ENCODE measurements at regions not wholly inside any gene's neighbourhood (a gene's known extent, or its start where the extent isn't known, plus 50 kb on each side); places are given as distances from the start of the nearest gene placed in this dataset.
"Not testable (repeated sequence)": the region's sequence is repeated elsewhere in the genome, so short reads cannot be mapped to it uniquely, and the experiment has no call there.

- DNase-seq (ENCODE audit: low spot score): no peak
- no peak overlapping the region for H3K27ac ChIP-seq
- H3K36me3 ChIP-seq: no peaks in the 10 kb centered on the region
Observed at GRCh38 chr15:62666046-62666445, 376.5 kb upstream of the TPM1 start.

GRCh38 chr15:62672268-62672667 is 370.3 kb upstream of the TPM1 start:
- H3K4me3 ChIP-seq: no peak overlapping the region
- no peaks in the 10 kb centered on the region for H3K9me3 ChIP-seq
- H3K4me1 ChIP-seq: no peaks in the 10 kb centered on the region
- peaks cover 12% of the 10 kb centered on the region for H3K36me3 ChIP-seq
- DNase-seq (ENCODE audit: low spot score): no peak
- no peak overlapping the region for H3K27ac ChIP-seq
- no peaks in the 10 kb centered on the region for H3K27me3 ChIP-seq
- no peak for TF ChIP-seq CTCF (IDR thresholded peaks at IDR 0.05)

More at GRCh38 chr15:62666046-62666445, 376.5 kb upstream of the TPM1 start:
- H3K4me3 ChIP-seq: no peak overlapping the region
- H3K4me1 ChIP-seq: no peaks in the 10 kb centered on the region
- no peaks in the 10 kb centered on the region for H3K9me3 ChIP-seq
- TF ChIP-seq CTCF (IDR thresholded peaks at IDR 0.05): no peak
- H3K27me3 ChIP-seq: no peaks in the 10 kb centered on the region

- H3K4me1 ChIP-seq: no peaks in the 10 kb centered on the region
- no peaks in the 10 kb centered on the region for H3K9me3 ChIP-seq
- H3K4me3 ChIP-seq: no peak overlapping the region
- no peak overlapping the region for H3K27ac ChIP-seq
- peaks cover 12% of the 10 kb centered on the region for H3K36me3 ChIP-seq
- no peaks in the 10 kb centered on the region for H3K27me3 ChIP-seq
- no peak for DNase-seq (ENCODE audit: low spot score)
- TF ChIP-seq CTCF (IDR thresholded peaks at IDR 0.05): no peak
Observed at GRCh38 chr15:62676891-62677290, 365.7 kb upstream of the TPM1 start.

- Histone ChIP-seq H3K27me3 (no peaks in the 10 kb centered on the region), H3K36me3 (peaks cover 6% of the 10 kb centered on the region), H3K9me3 (no peaks in the 10 kb centered on the region), H3K4me3 (no peak overlapping the region), H3K27ac (no peak overlapping the region), H3K4me1 (peaks cover 0 to 5% of the 10 kb centered on the region in 2 donors)
- DNase-seq (ENCODE audit: low spot score): no peak
- TF ChIP-seq CTCF (IDR thresholded peaks at IDR 0.05): no peak
Observed at GRCh38 chr15:62681939-62682896, 360.3 kb upstream of the TPM1 start.

- not testable (repeated sequence) for H3K9me3 ChIP-seq; DNase-seq (ENCODE audit: low spot score); H3K27me3 ChIP-seq; H3K27ac ChIP-seq; H3K36me3 ChIP-seq; H3K4me1 ChIP-seq; H3K4me3 ChIP-seq
Observed at GRCh38 chr15:62683192-62683591, 359.4 kb upstream of the TPM1 start.

GRCh38 chr15:62684123-62684808 is 358.3 kb upstream of the TPM1 start:
- no peak for DNase-seq (ENCODE audit: low spot score)

More at GRCh38 chr15:62684123-62684808, 358.3 kb upstream of the TPM1 start:
- Histone ChIP-seq H3K36me3 (peaks cover 8% of the 10 kb centered on the region), H3K9me3 (no peaks in the 10 kb centered on the region), H3K27me3 (no peaks in the 10 kb centered on the region), H3K4me3 (no peak overlapping the region), H3K4me1 (peaks cover 0 to 5% of the 10 kb centered on the region in 2 donors), H3K27ac (no peak overlapping the region)
- TF ChIP-seq CTCF (IDR thresholded peaks at IDR 0.05): no peak

Data from right atrium auricular region (tissue), 2 donors.